Upper lobe of left lung (tissue), 6 donors: ENCODE measurements at regions not wholly inside any gene's neighbourhood (a gene's known extent, or its start where the extent isn't known, plus 50 kb on each side); places are given as distances from the start of the nearest gene placed in this dataset.

Source experiments
- ATAC-seq, 2 donors: fragments of 200-7000 bp; cut with Tn5 transposase; one replicate each; pipeline ENCODE4 v1.9.1; 2022; ENCODE audit warnings: mild to moderate bottlenecking in 2 of 2, moderate library complexity in 2 of 2; ENCODE audit not compliant: low FRiP score in 2 of 2
- DNase-seq, 2 donors: peaks; one replicate each; pipeline ENCODE4 v3.0.0-alpha.2; 2019 to 2020
- H3K27ac ChIP-seq, 4 donors: fragments of 200-600 bp; sonication (generic); one replicate each; pipeline ENCODE4 v1.5.1; 2016 to 2019
- H3K27me3 ChIP-seq, 4 donors: fragments of 200-600 bp; sonication (generic); one replicate each; pipeline ENCODE4 v1.5.1; 2017 to 2019
- H3K36me3 ChIP-seq, 4 donors: fragments of 200-600 bp; sonication (generic); one replicate each; pipeline ENCODE4 v1.5.1; 2016 to 2019
- H3K4me1 ChIP-seq, 4 donors: fragments of 200-600 bp; sonication (generic); one replicate each; pipeline ENCODE4 v1.5.1; 2018 to 2019
- H3K4me3 ChIP-seq, 4 donors: fragments of 200-600 bp; sonication (generic); one replicate each; pipeline ENCODE4 v1.5.1; 2017 to 2019; ENCODE audit warnings: mild to moderate bottlenecking in 2 of 4, moderate library complexity in 1 of 4
- H3K9me3 ChIP-seq, 4 donors: fragments of 200-600 bp; sonication (generic); one replicate each; pipeline ENCODE4 v1.5.1; 2018 to 2019
- EP300 ChIP-seq, 4 donors: sonication (generic); formaldehyde crosslinking; IDR thresholded peaks; one replicate each; pipeline ENCODE4 v1.5.1; 2017; ENCODE audit warnings: antibody characterized with exemption in 4 of 4, control low read depth in 2 of 4
- POLR2A ChIP-seq, 4 donors: fragments of 450-650 bp; IDR thresholded peaks; one replicate each; pipeline ENCODE4 v1.5.1; 2016 to 2017; ENCODE audit warnings: antibody characterized with exemption in 4 of 4, mild to moderate bottlenecking in 2 of 4
- POLR2AphosphoS5 ChIP-seq, 2 donors: sonication (generic); formaldehyde crosslinking; IDR thresholded peaks; one replicate each; pipeline ENCODE4 v1.5.1; 2017; ENCODE audit warnings: antibody characterized with exemption in 2 of 2
- WGBS, 2 donors: methylation state at CpG; one replicate each; pipeline ENCODE4 v1.1.5; 2017 to 2018; 5-methylcytosine and 5-hydroxymethylcytosine counted together
- TF ChIP-seq, protein P1 (sequence below), 6 experiments: fragments of 450-650 bp in 4 of 6; fragments of 200-600 bp in 2 of 6; sonication (generic) in 2 of 6; IDR thresholded peaks; one replicate each; pipeline ENCODE4 v1.5.1; 2016 to 2019; ENCODE audit warnings: antibody characterized with exemption in 6 of 6
- donor health status: DM: no; HTN: no; CAD: no; lungs with moderate emphysema.
- donor health status: DM: no; HTN: yes; CAD: no; lungs with severe emphysema.

DNA sequence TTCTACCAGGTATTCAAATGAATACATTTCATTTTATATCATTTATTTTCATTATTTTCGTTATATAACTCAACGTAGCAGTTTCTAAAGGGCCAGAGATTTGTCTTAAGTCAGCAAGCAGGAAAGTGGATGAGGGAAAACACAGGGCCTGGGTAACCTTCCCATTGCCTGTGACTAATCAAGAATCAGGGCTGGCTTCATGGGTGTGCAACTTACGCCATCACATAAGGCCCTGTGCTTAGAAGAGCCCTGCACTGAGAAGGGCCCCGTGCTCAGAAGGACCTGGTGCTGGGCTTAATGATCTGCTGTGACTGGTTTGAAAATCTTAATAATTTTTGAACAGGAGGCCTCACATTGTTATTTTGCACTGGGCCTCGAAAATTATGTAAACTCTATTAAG is 65.4 kb upstream of the FAM9C start:
- Histone ChIP-seq H3K36me3 (no peaks in the 10 kb centered on the region), H3K27me3 (no peaks in the 10 kb centered on the region), H3K4me1 (peaks cover 0 to 11% (median 2%) of the 10 kb centered on the region in 4 donors), H3K27ac (peak overlapping the region; percentile 26 to 70 (median 56)), H3K9me3 (no peaks in the 10 kb centered on the region), H3K4me3 (no peak overlapping the region)
- ATAC-seq (peak in 1 of 2 donors; percentile 75), DNase-seq (no peak)
- TF ChIP-seq POLR2AphosphoS5 (IDR thresholded peaks at IDR 0.05) (no peak), POLR2A (IDR thresholded peaks at IDR 0.05) (no peak), EP300 (IDR thresholded peaks at IDR 0.05) (no peak)
- TF ChIP-seq, protein P1, sequence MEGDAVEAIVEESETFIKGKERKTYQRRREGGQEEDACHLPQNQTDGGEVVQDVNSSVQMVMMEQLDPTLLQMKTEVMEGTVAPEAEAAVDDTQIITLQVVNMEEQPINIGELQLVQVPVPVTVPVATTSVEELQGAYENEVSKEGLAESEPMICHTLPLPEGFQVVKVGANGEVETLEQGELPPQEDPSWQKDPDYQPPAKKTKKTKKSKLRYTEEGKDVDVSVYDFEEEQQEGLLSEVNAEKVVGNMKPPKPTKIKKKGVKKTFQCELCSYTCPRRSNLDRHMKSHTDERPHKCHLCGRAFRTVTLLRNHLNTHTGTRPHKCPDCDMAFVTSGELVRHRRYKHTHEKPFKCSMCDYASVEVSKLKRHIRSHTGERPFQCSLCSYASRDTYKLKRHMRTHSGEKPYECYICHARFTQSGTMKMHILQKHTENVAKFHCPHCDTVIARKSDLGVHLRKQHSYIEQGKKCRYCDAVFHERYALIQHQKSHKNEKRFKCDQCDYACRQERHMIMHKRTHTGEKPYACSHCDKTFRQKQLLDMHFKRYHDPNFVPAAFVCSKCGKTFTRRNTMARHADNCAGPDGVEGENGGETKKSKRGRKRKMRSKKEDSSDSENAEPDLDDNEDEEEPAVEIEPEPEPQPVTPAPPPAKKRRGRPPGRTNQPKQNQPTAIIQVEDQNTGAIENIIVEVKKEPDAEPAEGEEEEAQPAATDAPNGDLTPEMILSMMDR (IDR thresholded peaks at IDR 0.05) = no peak
- WGBS, 2 donors = 81 to 84% methylated on average over 5 of the region's 5 CpGs

DNA sequence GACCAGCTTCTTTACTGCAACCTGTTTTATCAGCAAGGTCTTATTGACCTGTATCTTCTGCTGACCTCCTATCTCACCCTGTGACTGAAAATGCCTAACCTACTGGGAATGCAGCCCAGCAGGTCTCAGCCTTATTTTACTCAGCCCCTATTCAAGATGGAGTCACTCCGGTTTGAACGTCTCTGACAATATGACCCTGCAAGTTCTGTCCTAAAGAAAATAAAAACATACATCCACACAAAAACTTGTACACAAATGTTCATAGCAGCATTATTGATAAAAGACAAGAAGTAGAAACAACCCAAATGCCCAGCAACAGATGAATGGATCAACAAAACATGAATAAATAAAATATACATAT is 59.5 kb upstream of the FAM9C start:
- no peak overlapping the region for H3K4me3 ChIP-seq
- no peak for ATAC-seq
- H3K36me3 ChIP-seq = no peaks in the 10 kb centered on the region
- DNase-seq = no peak
- WGBS, 2 donors = 96 to 100% methylated on average over 2 of the region's 2 CpGs
- H3K4me1 ChIP-seq = peaks cover 9 to 32% (median 18%) of the 10 kb centered on the region in 4 donors
- H3K27me3 ChIP-seq = no peaks in the 10 kb centered on the region
- TF ChIP-seq POLR2A (IDR thresholded peaks at IDR 0.05) (no peak), EP300 (IDR thresholded peaks at IDR 0.05) (no peak), POLR2AphosphoS5 (IDR thresholded peaks at IDR 0.05) (no peak)
- TF ChIP-seq, protein P1 (IDR thresholded peaks at IDR 0.05) = no peak
- H3K27ac ChIP-seq = no peak overlapping the region
- no peaks in the 10 kb centered on the region for H3K9me3 ChIP-seq

DNA sequence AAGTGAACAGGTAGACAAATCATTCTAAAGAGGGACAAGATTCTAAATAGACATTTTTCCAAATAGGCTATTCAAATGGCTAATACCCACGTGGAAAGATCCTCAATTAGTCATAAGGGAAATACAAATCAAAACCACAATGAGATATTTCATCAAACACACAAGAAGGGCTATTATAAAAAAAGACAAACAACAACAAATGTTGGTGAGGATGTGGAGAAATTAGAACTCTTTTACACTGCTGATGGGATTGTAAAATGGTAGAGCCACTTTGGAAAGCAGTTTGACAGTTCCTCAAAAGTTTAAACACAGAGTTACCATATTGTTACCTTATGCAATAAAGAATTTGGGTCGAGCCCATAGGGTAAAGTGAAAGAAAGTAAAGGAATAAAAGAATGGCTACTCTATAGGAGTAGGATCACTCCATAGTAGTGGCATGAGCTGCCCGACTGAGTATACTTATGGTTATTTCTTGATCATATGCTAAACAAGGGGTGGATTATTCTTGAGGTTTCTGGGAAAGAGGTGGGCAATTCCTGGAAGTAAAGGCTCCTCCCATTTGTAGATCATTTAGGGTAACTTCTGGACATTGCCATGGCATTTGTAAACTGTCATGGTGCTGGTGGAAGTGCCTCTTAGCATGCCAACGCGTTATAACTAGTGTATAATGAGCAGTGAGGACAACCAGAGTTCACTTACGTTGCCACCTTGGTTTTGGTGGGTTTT is 58.9 kb upstream of the FAM9C start:
- peaks cover 9 to 32% (median 18%) of the 10 kb centered on the region in 4 donors for H3K4me1 ChIP-seq
- no peak overlapping the region for H3K4me3 ChIP-seq
- peak overlapping the region in 2 of 4 donors; percentile 56 to 67 for H3K27ac ChIP-seq
- DNase-seq (no peak), ATAC-seq (no peak)
- no peaks in the 10 kb centered on the region for H3K27me3 ChIP-seq
- H3K36me3 ChIP-seq = no peaks in the 10 kb centered on the region
- TF ChIP-seq, protein P1 (IDR thresholded peaks at IDR 0.05) = no peak
- no peak for TF ChIP-seq EP300 (IDR thresholded peaks at IDR 0.05)
- no peak for TF ChIP-seq POLR2AphosphoS5 (IDR thresholded peaks at IDR 0.05)
- no peak for TF ChIP-seq POLR2A (IDR thresholded peaks at IDR 0.05)
- 70 to 75% methylated on average over 6 of the region's 6 CpGs for WGBS, 2 donors
- H3K9me3 ChIP-seq = no peaks in the 10 kb centered on the region

DNA sequence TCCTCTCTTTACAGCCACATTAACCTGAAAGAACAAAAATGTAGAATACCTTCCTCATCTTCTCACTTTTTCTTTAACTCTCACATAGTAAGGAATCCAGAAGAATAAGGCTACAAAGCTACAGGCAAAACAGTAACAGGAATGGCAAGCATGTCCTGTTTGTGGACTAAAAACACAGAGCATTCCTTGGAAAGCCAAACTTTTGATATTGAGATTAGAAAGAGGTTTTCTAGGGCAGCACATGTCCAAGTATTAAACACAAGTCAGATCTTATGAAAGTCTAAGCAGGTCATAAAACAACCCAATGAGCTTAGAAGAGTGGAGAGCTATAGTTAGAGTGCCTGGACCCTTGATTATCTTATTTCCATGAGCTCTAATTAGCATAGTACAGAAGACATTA is 58.2 kb upstream of the FAM9C start:
- ATAC-seq = no peak
- DNase-seq = no peak
- H3K4me1 ChIP-seq = peaks cover 9 to 32% (median 18%) of the 10 kb centered on the region in 4 donors
- H3K27me3 ChIP-seq = no peaks in the 10 kb centered on the region
- no peaks in the 10 kb centered on the region for H3K9me3 ChIP-seq
- H3K27ac ChIP-seq = peak overlapping the region; percentile 40 to 75 (median 62)
- TF ChIP-seq, protein P1 (IDR thresholded peaks at IDR 0.05) = no peak
- TF ChIP-seq EP300 (IDR thresholded peaks at IDR 0.05) (no peak), POLR2AphosphoS5 (IDR thresholded peaks at IDR 0.05) (no peak), POLR2A (IDR thresholded peaks at IDR 0.05) (no peak)
- H3K4me3 ChIP-seq = no peak overlapping the region
- H3K36me3 ChIP-seq = no peaks in the 10 kb centered on the region
